Left lung (tissue), 4 donors: ENCODE measurements at regions not wholly inside any gene's neighbourhood (a gene's known extent, or its start where the extent isn't known, plus 50 kb on each side); places are given as distances from the start of the nearest gene placed in this dataset.
A peak's percentile ranks its signal among the peaks of the same experiment; 100 is the strongest.

Source experiments
- ATAC-seq: fragments of 200-7000 bp; cut with Tn5 transposase; one replicate; pipeline ENCODE4 v1.9.1; 2020; ENCODE audit warnings: moderate library complexity
- DNase-seq, 4 donors: peaks; one replicate each; pipeline ENCODE4 v3.0.0-alpha.2; 2013 to 2020
- H3K27ac ChIP-seq, 2 donors: fragments of 200-600 bp; sonication (generic) in 1 of 2; one replicate each; pipeline versions ENCODE4 v1.5.0 to v1.8.0; 2020 to 2021
- H3K27me3 ChIP-seq, 2 donors: fragments of 200-600 bp; sonication (generic) in 1 of 2; one replicate each; pipeline versions ENCODE4 v1.5.0 to v1.8.0; 2020 to 2021
- H3K36me3 ChIP-seq, 2 donors: fragments of 200-600 bp; sonication (generic) in 1 of 2; one replicate each; pipeline versions ENCODE4 v1.5.0 to v1.8.0; 2020 to 2021
- H3K4me1 ChIP-seq, 2 donors: fragments of 200-600 bp; one replicate each; pipeline ENCODE4 v1.8.0; 2021
- H3K4me3 ChIP-seq, 2 donors: fragments of 200-600 bp; sonication (generic) in 1 of 2; one replicate each; pipeline versions ENCODE4 v1.5.0 to v1.8.0; 2020 to 2021; ENCODE audit warnings: mild to moderate bottlenecking in 1 of 2
- H3K9me3 ChIP-seq, 2 donors: fragments of 200-600 bp; sonication (generic) in 1 of 2; one replicate each; pipeline versions ENCODE4 v1.5.0 to v1.8.0; 2020 to 2021
- intact Hi-C, 2 donors: fragments of 100-400 bp; cut with DNase I; formaldehyde crosslinking; loops; one replicate each; pipeline versions ENCODE4 v1.11.2 to v1.14.2; 2022
- TF ChIP-seq, protein P1 (sequence below), 2 donors: fragments of 200-600 bp; sonication (generic) in 1 of 2; IDR thresholded peaks; one replicate each; pipeline versions ENCODE4 v1.5.0 to v1.8.0; 2021; ENCODE audit warnings: antibody characterized with exemption in 2 of 2
- donor health status: DM: no; HTN: yes; CAD: no.
- donor health status: DM: no; HTN: no; CAD: no.

DNA sequence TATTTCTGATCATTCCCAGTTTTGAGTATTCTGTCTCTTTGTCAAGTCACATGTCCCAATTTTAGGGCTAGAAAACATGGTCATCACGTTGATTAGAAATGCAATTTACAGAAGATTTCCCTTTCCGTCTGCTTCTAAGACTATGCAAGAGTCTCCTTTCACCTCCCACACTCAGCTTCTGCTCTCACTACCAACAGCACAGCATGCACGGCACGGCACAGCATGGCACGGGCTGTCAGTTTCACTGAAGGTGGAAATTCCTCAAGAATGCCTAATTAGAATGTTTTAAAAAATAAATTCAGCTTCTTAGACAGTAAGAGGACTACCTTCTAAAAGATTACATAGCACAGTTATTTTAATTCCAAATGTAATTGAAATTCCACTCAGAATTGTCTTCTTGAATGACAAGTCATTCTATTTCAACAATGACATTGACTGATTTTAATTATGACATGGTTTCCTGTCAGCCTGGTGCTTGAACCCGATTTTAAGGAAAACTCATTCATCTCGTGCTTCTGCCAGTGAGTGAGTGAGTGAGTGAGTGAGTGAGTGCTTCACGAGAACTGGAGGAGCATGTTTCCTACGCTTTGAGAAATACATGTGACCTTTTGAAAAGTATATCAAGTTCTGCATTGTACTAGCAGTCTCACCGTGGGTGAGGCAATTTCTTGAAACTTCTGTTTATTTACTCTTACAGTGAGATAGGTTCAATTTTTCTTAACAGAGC is 124.8 kb upstream of the SORBS2 start:
- no peaks in the 10 kb centered on the region for H3K36me3 ChIP-seq
- no peak overlapping the region for H3K27ac ChIP-seq
- ATAC-seq (peak; percentile 81), DNase-seq (peak in 1 of 4 donors; percentile 36)
- TF ChIP-seq, protein P1, sequence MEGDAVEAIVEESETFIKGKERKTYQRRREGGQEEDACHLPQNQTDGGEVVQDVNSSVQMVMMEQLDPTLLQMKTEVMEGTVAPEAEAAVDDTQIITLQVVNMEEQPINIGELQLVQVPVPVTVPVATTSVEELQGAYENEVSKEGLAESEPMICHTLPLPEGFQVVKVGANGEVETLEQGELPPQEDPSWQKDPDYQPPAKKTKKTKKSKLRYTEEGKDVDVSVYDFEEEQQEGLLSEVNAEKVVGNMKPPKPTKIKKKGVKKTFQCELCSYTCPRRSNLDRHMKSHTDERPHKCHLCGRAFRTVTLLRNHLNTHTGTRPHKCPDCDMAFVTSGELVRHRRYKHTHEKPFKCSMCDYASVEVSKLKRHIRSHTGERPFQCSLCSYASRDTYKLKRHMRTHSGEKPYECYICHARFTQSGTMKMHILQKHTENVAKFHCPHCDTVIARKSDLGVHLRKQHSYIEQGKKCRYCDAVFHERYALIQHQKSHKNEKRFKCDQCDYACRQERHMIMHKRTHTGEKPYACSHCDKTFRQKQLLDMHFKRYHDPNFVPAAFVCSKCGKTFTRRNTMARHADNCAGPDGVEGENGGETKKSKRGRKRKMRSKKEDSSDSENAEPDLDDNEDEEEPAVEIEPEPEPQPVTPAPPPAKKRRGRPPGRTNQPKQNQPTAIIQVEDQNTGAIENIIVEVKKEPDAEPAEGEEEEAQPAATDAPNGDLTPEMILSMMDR (IDR thresholded peaks at IDR 0.05) = no peak
- no peak overlapping the region for H3K4me3 ChIP-seq
- H3K4me1 ChIP-seq = no peaks in the 10 kb centered on the region
- no peaks in the 10 kb centered on the region for H3K27me3 ChIP-seq
- no peaks in the 10 kb centered on the region for H3K9me3 ChIP-seq
- intact Hi-C loops = no loop called here

GRCh38 chr4:185938654-185939053 is 126.7 kb upstream of the SORBS2 start:
- H3K27ac ChIP-seq = no peak overlapping the region
- H3K36me3 ChIP-seq = no peaks in the 10 kb centered on the region
- no peaks in the 10 kb centered on the region for H3K9me3 ChIP-seq
- intact Hi-C loops = no loop called here
- no peaks in the 10 kb centered on the region for H3K4me1 ChIP-seq
- TF ChIP-seq, protein P1 (IDR thresholded peaks at IDR 0.05) = no peak
- no peak overlapping the region for H3K4me3 ChIP-seq
- no peak for DNase-seq
- ATAC-seq = no peak
- H3K27me3 ChIP-seq = no peaks in the 10 kb centered on the region

DNA sequence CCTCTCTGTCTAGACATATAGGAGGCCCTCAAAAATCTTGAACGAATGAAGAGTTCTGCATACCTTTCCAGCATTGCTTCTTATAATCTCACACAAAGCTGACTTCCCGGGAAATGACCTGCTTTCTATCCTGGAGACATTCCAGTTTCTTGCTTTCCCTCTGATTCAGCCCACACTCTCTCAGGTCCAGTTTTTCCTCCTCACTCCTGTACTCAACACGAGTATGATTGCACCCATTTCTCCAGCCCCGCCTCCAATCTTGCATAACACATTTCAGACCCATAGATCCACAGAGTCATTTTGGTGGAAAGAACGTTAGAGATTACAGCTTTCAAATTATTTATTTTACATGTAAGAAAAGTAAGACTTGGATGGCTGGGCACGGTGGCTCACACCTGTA is 127.5 kb upstream of the TLR3 start:
- intact Hi-C loops = no loop called here
- no peak overlapping the region for H3K4me3 ChIP-seq
- no peak for DNase-seq
- H3K36me3 ChIP-seq = no peaks in the 10 kb centered on the region
- no peaks in the 10 kb centered on the region for H3K9me3 ChIP-seq
- no peaks in the 10 kb centered on the region for H3K4me1 ChIP-seq
- TF ChIP-seq, protein P1 (IDR thresholded peaks at IDR 0.05) = no peak
- no peaks in the 10 kb centered on the region for H3K27me3 ChIP-seq
- H3K27ac ChIP-seq = no peak overlapping the region
- peak; percentile 54 for ATAC-seq

GRCh38 chr4:185945252-185945651 is 123.7 kb upstream of the TLR3 start:
- H3K4me3 ChIP-seq = no peak overlapping the region
- H3K36me3 ChIP-seq = no peaks in the 10 kb centered on the region
- no peak for DNase-seq
- H3K27ac ChIP-seq = no peak overlapping the region
- intact Hi-C loops = no loop called here
- H3K4me1 ChIP-seq = no peaks in the 10 kb centered on the region
- no peaks in the 10 kb centered on the region for H3K27me3 ChIP-seq
- ATAC-seq = no peak
- TF ChIP-seq, protein P1 (IDR thresholded peaks at IDR 0.05) = no peak
- H3K9me3 ChIP-seq = no peaks in the 10 kb centered on the region

DNA sequence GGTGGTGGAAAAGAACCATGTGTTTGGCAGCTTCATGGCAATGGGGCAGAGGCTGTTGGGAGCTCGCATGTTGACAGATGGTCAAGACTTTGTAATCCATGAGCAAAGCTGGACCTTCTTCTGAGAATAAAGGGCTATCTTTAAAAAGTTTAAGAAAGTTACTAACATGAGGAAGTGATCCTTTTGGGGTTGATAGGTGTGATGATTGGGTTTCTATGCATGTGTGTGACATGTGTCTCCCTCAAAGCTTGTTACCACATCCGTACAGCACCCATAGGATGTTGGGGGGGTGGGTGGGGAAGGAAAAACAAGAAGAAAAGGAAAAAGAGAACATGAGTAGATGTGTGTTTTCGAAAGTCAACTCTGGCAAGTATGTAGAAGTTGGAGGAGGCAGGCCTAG is 123.0 kb upstream of the TLR3 start:
- H3K9me3 ChIP-seq = no peaks in the 10 kb centered on the region
- H3K27me3 ChIP-seq = no peaks in the 10 kb centered on the region
- DNase-seq (no peak), ATAC-seq (no peak)
- intact Hi-C loops = no loop called here
- H3K4me3 ChIP-seq = no peak overlapping the region
- TF ChIP-seq, protein P1 (IDR thresholded peaks at IDR 0.05) = no peak
- no peaks in the 10 kb centered on the region for H3K4me1 ChIP-seq
- H3K27ac ChIP-seq = no peak overlapping the region
- H3K36me3 ChIP-seq = no peaks in the 10 kb centered on the region
